Panc1 (cell line): ENCODE measurements at regions not wholly inside any gene's neighbourhood (a gene's known extent, or its start where the extent isn't known, plus 50 kb on each side); places are given as distances from the start of the nearest gene placed in this dataset.

Experiments
- ATAC-seq: fragments of 200-7000 bp; cut with Tn5 transposase; 2 replicates; pipeline ENCODE4 v1.9.1; 2020; ENCODE audit warnings: mild to moderate bottlenecking, moderate library complexity
- BruUV-seq: library from RNA; stranded (reverse); fragments of 400-500 nt; replicated peaks from 2 replicates; lab custom pipeline; 2021; lab: Mats Ljungman, UMichigan
- CTCF ChIA-PET: fragments of 300-600 bp; sonication (Branson Sonifier 250); formaldehyde crosslinking; loops from one replicate; lab custom pipeline; 2022; ENCODE audit warnings: antibody characterized with exemption; lab: Charles Lee
- POLR2A ChIA-PET: fragments of 300-600 bp; sonication (Branson Sonifier 250); formaldehyde crosslinking; loops from one replicate; lab custom pipeline; 2022; ENCODE audit warnings: antibody characterized with exemption; lab: Charles Lee
- DNase-seq: peaks from one replicate; pipeline ENCODE4 v3.0.0-alpha.2; 2010; ENCODE audit warnings: low read depth, low spot score
- H3K27ac ChIP-seq: 2 replicates; pipeline ENCODE4 v1.5.1; 2011; ENCODE audit warnings: mild to moderate bottlenecking, low read length, inconsistent platforms
- H3K27me3 ChIP-seq: fragments of 200-500 bp; sonication (Bioruptor generic); 2 replicates; pipeline ENCODE4 v1.6.0; 2014; ENCODE audit warnings: low read length, inconsistent platforms; ENCODE audit not compliant: control insufficient read depth, insufficient read depth
- H3K36me3 ChIP-seq: fragments of 200-500 bp; sonication (Bioruptor generic); 2 replicates; pipeline ENCODE4 v1.5.1; 2014; ENCODE audit warnings: inconsistent platforms, mild to moderate bottlenecking, low read length, moderate library complexity; ENCODE audit not compliant: control insufficient read depth, insufficient read depth
- H3K4me1 ChIP-seq: 2 replicates; pipeline ENCODE4 v1.5.1; 2011; ENCODE audit warnings: inconsistent platforms, mild to moderate bottlenecking, low read length, moderate library complexity; ENCODE audit not compliant: control insufficient read depth, insufficient read depth
- H3K4me3 ChIP-seq, 2 experiments: 2 replicates each; pipeline ENCODE4 v1.5.1; 2011 to 2012; ENCODE audit warnings: low read depth in 2 of 2, low read length in 2 of 2, mild to moderate bottlenecking in 2 of 2, inconsistent platforms in 1 of 2, moderate library complexity in 1 of 2
- H3K9me3 ChIP-seq: fragments of 200-500 bp; sonication (Bioruptor generic); 2 replicates; pipeline ENCODE4 v1.5.1; 2014; ENCODE audit warnings: low read depth, mild to moderate bottlenecking, inconsistent platforms, low read length, moderate library complexity; ENCODE audit not compliant: control insufficient read depth, insufficient read depth
- POLR2AphosphoS5 ChIP-seq: IDR thresholded peaks from 2 replicates; pipeline ENCODE4 v1.6.1; 2012; ENCODE audit warnings: mild to moderate bottlenecking, low read depth, low read length, moderate library complexity
- SIN3A ChIP-seq: IDR thresholded peaks from 2 replicates; pipeline ENCODE4 v1.6.1; 2012; ENCODE audit warnings: low read depth, mild to moderate bottlenecking, low read length, moderate library complexity, borderline replicate concordance; ENCODE audit not compliant: insufficient read depth
- TCF7L2 ChIP-seq: IDR thresholded peaks from 2 replicates; pipeline ENCODE4 v1.6.1; 2011; ENCODE audit warnings: mild to moderate bottlenecking, low read depth, low read length, inconsistent platforms
- in situ Hi-C: cut with HindIII; loops from 2 replicates; pipeline ENCODE4 v1.10.0; 2016; ENCODE audit warnings: low sequenced_read_pairs, low pct_unique_long_range_greater_than_20kb
- intact Hi-C: fragments of 100-400 bp; cut with micrococcal nuclease; formaldehyde crosslinking; loops from one replicate; pipeline ENCODE4 v1.10.0; 2022; ENCODE audit not compliant: unreplicated experiment
- TF ChIP-seq, protein P1 (sequence below): fragments of 450-650 bp; IDR thresholded peaks from 2 replicates; pipeline ENCODE4 v1.5.1; 2017; ENCODE audit warnings: mild to moderate bottlenecking
- TF ChIP-seq, protein P2 (sequence below), 2 experiments: IDR thresholded peaks; 2 replicates each; pipeline ENCODE4 v1.6.1; 2011 to 2012; ENCODE audit warnings: low read depth in 2 of 2, control low read depth in 1 of 2, low read length in 1 of 2, mild to moderate bottlenecking in 1 of 2, moderate library complexity in 1 of 2; ENCODE audit not compliant: insufficient read depth in 1 of 2

DNA sequence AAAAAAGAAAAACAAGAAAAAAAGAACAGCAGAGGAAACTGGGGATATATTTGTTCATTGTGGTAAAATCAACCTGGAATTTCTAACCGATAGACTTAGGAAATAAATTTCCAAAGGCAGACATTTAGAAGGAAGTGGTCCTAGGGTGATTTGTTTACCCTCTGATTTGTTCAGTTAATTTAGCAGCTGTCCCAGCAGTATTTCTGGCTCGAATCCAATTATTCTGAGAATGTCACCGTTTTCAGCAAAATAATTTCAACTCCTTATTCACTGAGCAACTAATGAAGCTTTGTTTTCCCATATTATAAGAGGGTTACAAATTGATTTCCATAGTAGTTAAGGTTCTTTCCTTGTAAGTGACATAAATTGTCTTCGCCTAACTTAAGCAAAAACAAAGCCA lies 285.2 kb upstream of the SYT10 start:
- Histone ChIP-seq H3K9me3 (no peaks in the 10 kb centered on the region), H3K4me3 (no peak overlapping the region), H3K27me3 (no peaks in the 10 kb centered on the region), H3K27ac (no peak overlapping the region), H3K36me3 (no peaks in the 10 kb centered on the region), H3K4me1 (no peaks in the 10 kb centered on the region)
- ATAC-seq (no peak), DNase-seq (no peak)
- no peak for TF ChIP-seq POLR2AphosphoS5
- no TSS peak for BruUV-seq
- intact Hi-C loops, result no loop called here
- POLR2A ChIA-PET, result no interaction called here
- CTCF ChIA-PET, result no interaction called here
- in situ Hi-C loops, result no loop called here

DNA sequence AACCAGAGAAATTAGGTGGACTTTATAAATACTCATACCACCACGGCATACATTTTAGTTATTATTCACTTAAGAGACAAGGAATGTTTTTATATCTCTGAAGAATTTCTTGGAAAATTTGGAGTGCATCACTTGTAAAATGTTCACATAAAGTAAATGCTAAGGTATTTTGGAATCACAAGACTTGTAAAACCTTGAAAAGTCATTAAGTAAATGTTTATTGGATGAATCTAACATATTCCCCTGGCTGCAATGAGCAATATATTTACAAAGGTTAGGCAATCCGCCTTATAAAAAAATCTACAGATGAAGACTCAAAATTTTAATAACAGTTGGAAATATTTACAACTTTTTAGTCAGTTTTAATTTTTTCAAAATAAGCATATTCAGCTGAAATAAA lies 287.4 kb upstream of the ALG10 start:
- no peak for ATAC-seq
- TF ChIP-seq POLR2AphosphoS5 (no peak), TCF7L2 (no peak), SIN3A (no peak)
- TF ChIP-seq, protein P1, sequence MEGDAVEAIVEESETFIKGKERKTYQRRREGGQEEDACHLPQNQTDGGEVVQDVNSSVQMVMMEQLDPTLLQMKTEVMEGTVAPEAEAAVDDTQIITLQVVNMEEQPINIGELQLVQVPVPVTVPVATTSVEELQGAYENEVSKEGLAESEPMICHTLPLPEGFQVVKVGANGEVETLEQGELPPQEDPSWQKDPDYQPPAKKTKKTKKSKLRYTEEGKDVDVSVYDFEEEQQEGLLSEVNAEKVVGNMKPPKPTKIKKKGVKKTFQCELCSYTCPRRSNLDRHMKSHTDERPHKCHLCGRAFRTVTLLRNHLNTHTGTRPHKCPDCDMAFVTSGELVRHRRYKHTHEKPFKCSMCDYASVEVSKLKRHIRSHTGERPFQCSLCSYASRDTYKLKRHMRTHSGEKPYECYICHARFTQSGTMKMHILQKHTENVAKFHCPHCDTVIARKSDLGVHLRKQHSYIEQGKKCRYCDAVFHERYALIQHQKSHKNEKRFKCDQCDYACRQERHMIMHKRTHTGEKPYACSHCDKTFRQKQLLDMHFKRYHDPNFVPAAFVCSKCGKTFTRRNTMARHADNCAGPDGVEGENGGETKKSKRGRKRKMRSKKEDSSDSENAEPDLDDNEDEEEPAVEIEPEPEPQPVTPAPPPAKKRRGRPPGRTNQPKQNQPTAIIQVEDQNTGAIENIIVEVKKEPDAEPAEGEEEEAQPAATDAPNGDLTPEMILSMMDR, result no peak
- TF ChIP-seq, protein P2, sequence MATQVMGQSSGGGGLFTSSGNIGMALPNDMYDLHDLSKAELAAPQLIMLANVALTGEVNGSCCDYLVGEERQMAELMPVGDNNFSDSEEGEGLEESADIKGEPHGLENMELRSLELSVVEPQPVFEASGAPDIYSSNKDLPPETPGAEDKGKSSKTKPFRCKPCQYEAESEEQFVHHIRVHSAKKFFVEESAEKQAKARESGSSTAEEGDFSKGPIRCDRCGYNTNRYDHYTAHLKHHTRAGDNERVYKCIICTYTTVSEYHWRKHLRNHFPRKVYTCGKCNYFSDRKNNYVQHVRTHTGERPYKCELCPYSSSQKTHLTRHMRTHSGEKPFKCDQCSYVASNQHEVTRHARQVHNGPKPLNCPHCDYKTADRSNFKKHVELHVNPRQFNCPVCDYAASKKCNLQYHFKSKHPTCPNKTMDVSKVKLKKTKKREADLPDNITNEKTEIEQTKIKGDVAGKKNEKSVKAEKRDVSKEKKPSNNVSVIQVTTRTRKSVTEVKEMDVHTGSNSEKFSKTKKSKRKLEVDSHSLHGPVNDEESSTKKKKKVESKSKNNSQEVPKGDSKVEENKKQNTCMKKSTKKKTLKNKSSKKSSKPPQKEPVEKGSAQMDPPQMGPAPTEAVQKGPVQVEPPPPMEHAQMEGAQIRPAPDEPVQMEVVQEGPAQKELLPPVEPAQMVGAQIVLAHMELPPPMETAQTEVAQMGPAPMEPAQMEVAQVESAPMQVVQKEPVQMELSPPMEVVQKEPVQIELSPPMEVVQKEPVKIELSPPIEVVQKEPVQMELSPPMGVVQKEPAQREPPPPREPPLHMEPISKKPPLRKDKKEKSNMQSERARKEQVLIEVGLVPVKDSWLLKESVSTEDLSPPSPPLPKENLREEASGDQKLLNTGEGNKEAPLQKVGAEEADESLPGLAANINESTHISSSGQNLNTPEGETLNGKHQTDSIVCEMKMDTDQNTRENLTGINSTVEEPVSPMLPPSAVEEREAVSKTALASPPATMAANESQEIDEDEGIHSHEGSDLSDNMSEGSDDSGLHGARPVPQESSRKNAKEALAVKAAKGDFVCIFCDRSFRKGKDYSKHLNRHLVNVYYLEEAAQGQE (IDR thresholded peaks at IDR 0.05; ENCODE audit: insufficient read depth in 1 of 2, low read depth in 2 of 2, low read length in 1 of 2), result no peak
- POLR2A ChIA-PET, result no interaction called here
- in situ Hi-C loops, result no loop called here
- DNase-seq, result no peak
- Histone ChIP-seq H3K9me3 (no peaks in the 10 kb centered on the region; the same call in 1 of the 2 replicates), H3K36me3 (no peaks in the 10 kb centered on the region), H3K27me3 (no peaks in the 10 kb centered on the region), H3K27ac (no peak overlapping the region), H3K4me1 (no peaks in the 10 kb centered on the region), H3K4me3 (no peak overlapping the region)
- no TSS peak for BruUV-seq
- CTCF ChIA-PET, result no interaction called here
- intact Hi-C loops, result no loop called here

DNA sequence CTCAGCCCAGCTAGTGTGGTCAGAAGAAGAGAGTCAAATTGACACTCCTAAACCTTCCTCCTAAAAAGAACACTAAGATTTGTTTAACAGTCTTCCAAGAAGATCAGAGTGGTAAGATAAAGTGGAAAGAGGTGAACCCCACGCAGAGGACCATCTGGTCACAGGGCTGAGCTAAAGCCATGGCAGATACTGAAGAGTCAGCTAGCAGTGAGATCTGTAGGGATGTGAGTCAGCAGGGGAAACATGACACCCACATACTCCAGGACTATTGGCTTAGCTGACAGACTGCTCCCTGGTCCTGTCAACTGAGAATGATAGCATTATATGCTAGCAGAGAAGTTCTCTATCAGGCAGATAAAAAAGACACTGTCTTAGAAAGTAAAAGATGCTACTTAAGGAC lies 269.4 kb upstream of the ALG10 start:
- ChIA-PET CTCF (no interaction called here), POLR2A (no interaction called here)
- BruUV-seq, result no TSS peak

More for the DNA sequence above, 269.4 kb upstream of the ALG10 start:
- ATAC-seq (no peak), DNase-seq (no peak)
- TF ChIP-seq, protein P2 (IDR thresholded peaks at IDR 0.05; ENCODE audit: insufficient read depth in 1 of 2, low read depth in 2 of 2, low read length in 1 of 2), result no peak
- no peak for TF ChIP-seq POLR2AphosphoS5
- no peak for TF ChIP-seq SIN3A
- TF ChIP-seq, protein P1, result no peak
- no peak for TF ChIP-seq TCF7L2
- Histone ChIP-seq H3K27me3 (no peaks in the 10 kb centered on the region), H3K4me3 (no peak overlapping the region), H3K27ac (no peak overlapping the region), H3K9me3 (no peaks in the 10 kb centered on the region), H3K36me3 (no peaks in the 10 kb centered on the region), H3K4me1 (no peaks in the 10 kb centered on the region)
- in situ Hi-C loops, result no loop called here
- intact Hi-C loops, result no loop called here
